Mesendoderm (in vitro differentiated cells): ENCODE measurements at regions not wholly inside any gene's neighbourhood (a gene's known extent, or its start where the extent isn't known, plus 50 kb on each side); places are given as distances from the start of the nearest gene placed in this dataset.

Experiments
- DNase-seq: peaks from one replicate; pipeline ENCODE4 v3.0.0; 2013
- H2AK5ac ChIP-seq: 2 replicates; pipeline ENCODE4 v1.6.1; 2013; ENCODE audit warnings: low read length, inconsistent platforms
- H2BK120ac ChIP-seq: 2 replicates; pipeline ENCODE4 v1.6.1; 2013; ENCODE audit warnings: low read depth, mild to moderate bottlenecking, low read length, moderate library complexity, mixed read lengths
- H2BK15ac ChIP-seq: replicated peaks from 2 replicates; pipeline ENCODE4 v1.6.1; 2013; ENCODE audit warnings: low read depth, mild to moderate bottlenecking, moderate library complexity
- H2BK5ac ChIP-seq: 2 replicates; pipeline ENCODE4 v1.6.1; 2013; ENCODE audit warnings: low read length, inconsistent platforms
- H3K18ac ChIP-seq: 2 replicates; pipeline ENCODE4 v1.6.1; 2013; ENCODE audit warnings: mild to moderate bottlenecking, low read length, mixed read lengths
- H3K23ac ChIP-seq: one replicate; pipeline ENCODE4 v1.6.1; 2013; ENCODE audit warnings: low read length
- H3K27ac ChIP-seq: 2 replicates; pipeline ENCODE4 v1.5.1; 2013; ENCODE audit warnings: low read depth, mild to moderate bottlenecking, inconsistent platforms, low read length, moderate library complexity
- H3K27me3 ChIP-seq: 2 replicates; pipeline ENCODE4 v1.6.1; 2013; ENCODE audit warnings: low read length, control low read depth, mild to moderate bottlenecking, inconsistent platforms; ENCODE audit not compliant: insufficient read depth, poor library complexity
- H3K36me3 ChIP-seq: 2 replicates; pipeline ENCODE4 v1.6.1; 2013; ENCODE audit warnings: low read length, inconsistent platforms; ENCODE audit not compliant: control insufficient read depth, insufficient read depth
- H3K4ac ChIP-seq: one replicate; pipeline ENCODE4 v1.6.1; 2013; ENCODE audit warnings: low read depth, mild to moderate bottlenecking, low read length, moderate library complexity
- H3K4me1 ChIP-seq: 2 replicates; pipeline ENCODE4 v1.6.1; 2013; ENCODE audit warnings: low read depth, low read length, inconsistent platforms; ENCODE audit not compliant: control insufficient read depth
- H3K4me2 ChIP-seq: 2 replicates; pipeline ENCODE4 v1.6.1; 2013; ENCODE audit warnings: low read length
- H3K4me3 ChIP-seq: 2 replicates; pipeline ENCODE4 v1.5.1; 2013; ENCODE audit warnings: mild to moderate bottlenecking, low read length
- H3K56ac ChIP-seq: one replicate; pipeline ENCODE4 v1.6.1; 2013; ENCODE audit warnings: low read length
- H3K79me1 ChIP-seq: 2 replicates; pipeline ENCODE4 v1.6.1; 2013; ENCODE audit warnings: low read length, inconsistent platforms
- H3K79me2 ChIP-seq: 2 replicates; pipeline ENCODE4 v1.6.1; 2013; ENCODE audit warnings: mild to moderate bottlenecking, low read length; ENCODE audit not compliant: control insufficient read depth, insufficient read depth
- H3K9ac ChIP-seq: 2 replicates; pipeline ENCODE4 v1.6.1; 2013; ENCODE audit warnings: low read length, inconsistent platforms
- H4K5ac ChIP-seq: one replicate; pipeline ENCODE4 v1.6.1; 2013; ENCODE audit warnings: low read length
- H4K8ac ChIP-seq: one replicate; pipeline ENCODE4 v1.6.1; 2013; ENCODE audit warnings: low read depth, mild to moderate bottlenecking, control low read depth, low read length, moderate library complexity
- WGBS: extraction: QIAGEN DNeasy Blood & Tissue Kit; methylation state at CpG from one replicate; pipeline ENCODE4 v1.1.7; 2013; ENCODE audit warnings: low lambda C conversion rate, missing lambda C conversion rate; ENCODE audit not compliant: insufficient coverage; ENCODE audit errors: extremely low coverage; 5-methylcytosine and 5-hydroxymethylcytosine counted together

- no peak overlapping the region for H3K23ac ChIP-seq
- H2AK5ac ChIP-seq, result no peak overlapping the region
- no peak overlapping the region for H2BK15ac ChIP-seq
- no peak overlapping the region for H3K4me2 ChIP-seq
- H4K5ac ChIP-seq, result no peak overlapping the region
- no peaks in the 10 kb centered on the region for H3K36me3 ChIP-seq
- no peak overlapping the region for H3K18ac ChIP-seq
- no peak overlapping the region for H4K8ac ChIP-seq
- no peaks in the 10 kb centered on the region for H3K27me3 ChIP-seq
- no peak for DNase-seq
- H3K56ac ChIP-seq, result no peak overlapping the region
- H3K9ac ChIP-seq, result no peak overlapping the region
- H3K79me1 ChIP-seq, result peaks cover 8% of the 10 kb centered on the region
- H3K4ac ChIP-seq, result no peak overlapping the region
- H3K4me3 ChIP-seq, result no peak overlapping the region
- no peak overlapping the region for H3K27ac ChIP-seq
- no peaks in the 10 kb centered on the region for H3K79me2 ChIP-seq
- no peak overlapping the region for H2BK5ac ChIP-seq
- H3K4me1 ChIP-seq, result no peaks in the 10 kb centered on the region
- no peak overlapping the region for H2BK120ac ChIP-seq
These were observed 250.7 kb downstream of the FAT3 start for GRCh38 chr11:92475316-92475715.

GRCh38 chr11:92475819-92476218 lies 251.2 kb downstream of the FAT3 start:
- H3K27me3 ChIP-seq, result no peaks in the 10 kb centered on the region
- peaks cover 8% of the 10 kb centered on the region for H3K79me1 ChIP-seq
- H3K4ac ChIP-seq, result no peak overlapping the region
- no peaks in the 10 kb centered on the region for H3K4me1 ChIP-seq
- H2BK15ac ChIP-seq, result no peak overlapping the region
- H2AK5ac ChIP-seq, result no peak overlapping the region
- no peak overlapping the region for H3K18ac ChIP-seq
- no peak overlapping the region for H3K23ac ChIP-seq
- H3K4me2 ChIP-seq, result no peak overlapping the region
- H3K27ac ChIP-seq, result no peak overlapping the region
- no CpG with 5 or more reads among the region's 3 CpGs for WGBS
- H3K9ac ChIP-seq, result no peak overlapping the region
- no peaks in the 10 kb centered on the region for H3K79me2 ChIP-seq
- H3K56ac ChIP-seq, result no peak overlapping the region
- no peak overlapping the region for H4K5ac ChIP-seq
- H3K4me3 ChIP-seq, result no peak overlapping the region
- no peak overlapping the region for H4K8ac ChIP-seq
- no peaks in the 10 kb centered on the region for H3K36me3 ChIP-seq
- no peak for DNase-seq
- H2BK5ac ChIP-seq, result no peak overlapping the region
- no peak overlapping the region for H2BK120ac ChIP-seq

GRCh38 chr11:92477686-92478085 lies 253.1 kb downstream of the FAT3 start:
- Histone ChIP-seq H3K23ac (no peak overlapping the region), H3K27me3 (no peaks in the 10 kb centered on the region), H2BK5ac (no peak overlapping the region), H3K36me3 (no peaks in the 10 kb centered on the region), H2BK15ac (no peak overlapping the region), H3K4me1 (no peaks in the 10 kb centered on the region), H3K56ac (no peak overlapping the region), H2AK5ac (no peak overlapping the region), H3K18ac (no peak overlapping the region), H3K4ac (no peak overlapping the region), H4K5ac (no peak overlapping the region), H3K4me3 (no peak overlapping the region), H3K27ac (no peak overlapping the region), H4K8ac (no peak overlapping the region), H3K79me2 (no peaks in the 10 kb centered on the region), H3K79me1 (peaks cover 8% of the 10 kb centered on the region), H3K4me2 (no peak overlapping the region), H3K9ac (no peak overlapping the region), H2BK120ac (no peak overlapping the region)
- WGBS, result no CpG with 5 or more reads among the region's 3 CpGs
- DNase-seq, result no peak

- H3K4me1 ChIP-seq, result no peaks in the 10 kb centered on the region
These were observed 255.9 kb downstream of the FAT3 start for GRCh38 chr11:92480499-92480898.

GRCh38 chr11:92482492-92483060 lies 258.0 kb downstream of the FAT3 start:
- Histone ChIP-seq H4K5ac (no peak overlapping the region), H3K4ac (no peak overlapping the region), H3K23ac (no peak overlapping the region), H2AK5ac (no peak overlapping the region), H4K8ac (no peak overlapping the region), H3K36me3 (no peaks in the 10 kb centered on the region), H3K18ac (no peak overlapping the region), H3K4me2 (no peak overlapping the region), H3K79me2 (no peaks in the 10 kb centered on the region), H2BK15ac (no peak overlapping the region), H3K27ac (no peak overlapping the region), H2BK5ac (no peak overlapping the region), H3K79me1 (peaks cover 2% of the 10 kb centered on the region), H3K9ac (no peak overlapping the region), H3K4me1 (no peaks in the 10 kb centered on the region), H2BK120ac (no peak overlapping the region), H3K56ac (no peak overlapping the region), H3K27me3 (no peaks in the 10 kb centered on the region), H3K4me3 (no peak overlapping the region)
- WGBS, result no CpG with 5 or more reads among the region's 7 CpGs
- peak; percentile 17 for DNase-seq

More at GRCh38 chr11:92480499-92480898, 255.9 kb downstream of the FAT3 start:
- no peaks in the 10 kb centered on the region for H3K36me3 ChIP-seq
- no peak overlapping the region for H2BK120ac ChIP-seq
- no peak overlapping the region for H2AK5ac ChIP-seq
- H3K27ac ChIP-seq, result no peak overlapping the region
- no peak overlapping the region for H3K56ac ChIP-seq
- no CpG with 5 or more reads among the region's 1 CpG for WGBS
- H3K9ac ChIP-seq, result no peak overlapping the region
- H4K8ac ChIP-seq, result no peak overlapping the region
- H3K79me2 ChIP-seq, result no peaks in the 10 kb centered on the region
- H2BK15ac ChIP-seq, result no peak overlapping the region
- H3K4me3 ChIP-seq, result no peak overlapping the region
- no peaks in the 10 kb centered on the region for H3K27me3 ChIP-seq
- DNase-seq, result no peak
- H3K4ac ChIP-seq, result no peak overlapping the region
- peaks cover 4% of the 10 kb centered on the region for H3K79me1 ChIP-seq
- no peak overlapping the region for H3K18ac ChIP-seq
- no peak overlapping the region for H4K5ac ChIP-seq
- H3K23ac ChIP-seq, result no peak overlapping the region
- H2BK5ac ChIP-seq, result no peak overlapping the region
- H3K4me2 ChIP-seq, result no peak overlapping the region

GRCh38 chr11:92484570-92484969 lies 260.0 kb downstream of the FAT3 start:
- no peak overlapping the region for H4K8ac ChIP-seq
- H3K27ac ChIP-seq, result no peak overlapping the region
- H2BK15ac ChIP-seq, result no peak overlapping the region
- no peaks in the 10 kb centered on the region for H3K79me1 ChIP-seq
- no peak overlapping the region for H2AK5ac ChIP-seq
- no CpG with 5 or more reads among the region's 4 CpGs for WGBS
- no peak overlapping the region for H4K5ac ChIP-seq
- H3K18ac ChIP-seq, result no peak overlapping the region
- H2BK5ac ChIP-seq, result no peak overlapping the region
- no peaks in the 10 kb centered on the region for H3K36me3 ChIP-seq
- peaks cover 1% of the 10 kb centered on the region for H3K79me2 ChIP-seq
- H3K56ac ChIP-seq, result no peak overlapping the region
- no peak overlapping the region for H3K4me2 ChIP-seq
- no peaks in the 10 kb centered on the region for H3K27me3 ChIP-seq
- no peak overlapping the region for H2BK120ac ChIP-seq
- no peak for DNase-seq
- H3K23ac ChIP-seq, result no peak overlapping the region
- no peak overlapping the region for H3K4me3 ChIP-seq
- no peaks in the 10 kb centered on the region for H3K4me1 ChIP-seq
- no peak overlapping the region for H3K4ac ChIP-seq
- H3K9ac ChIP-seq, result no peak overlapping the region
